ENCODE measurements at regions not wholly inside any gene's neighbourhood (a gene's known extent, or its start where the extent isn't known, plus 50 kb on each side); places are given as distances from the start of the nearest gene placed in this dataset.

- no peak overlapping the region for H3K4me3 ChIP-seq (ENCODE audit: low read depth, low read length)
Observed at GRCh38 chr9:109593612-109594011, 95.5 kb upstream of the PTPN3 start.

GRCh38 chr9:109597496-109597895, 99.4 kb upstream of the PTPN3 start:
- no peak overlapping the region for H3K4me3 ChIP-seq (ENCODE audit: low read depth, low read length)

- no peak overlapping the region for H3K4me3 ChIP-seq (ENCODE audit: low read depth, low read length)
Observed at GRCh38 chr9:109599131-109599530, 101.0 kb upstream of the PTPN3 start.

- no peak overlapping the region for H3K4me3 ChIP-seq (ENCODE audit: low read depth, low read length)
Observed at GRCh38 chr9:109599711-109600110, 101.6 kb upstream of the PTPN3 start.

- no peak overlapping the region for H3K4me3 ChIP-seq (ENCODE audit: low read depth, low read length)
Observed at GRCh38 chr9:109600142-109600541, 102.0 kb upstream of the PTPN3 start.

GRCh38 chr9:109601181-109601580, 103.1 kb upstream of the PTPN3 start:
- H3K4me3 ChIP-seq (ENCODE audit: low read depth, low read length): no peak overlapping the region

- no peak overlapping the region for H3K4me3 ChIP-seq (ENCODE audit: low read depth, low read length)
Observed at GRCh38 chr9:109602987-109603386, 104.9 kb upstream of the PTPN3 start.

GRCh38 chr9:109604131-109604530, 106.0 kb upstream of the PTPN3 start:
- H3K4me3 ChIP-seq (ENCODE audit: low read depth, low read length): no peak overlapping the region

GRCh38 chr9:109604781-109605180, 106.7 kb upstream of the PTPN3 start:
- no peak overlapping the region for H3K4me3 ChIP-seq (ENCODE audit: low read depth, low read length)

- no peak overlapping the region for H3K4me3 ChIP-seq (ENCODE audit: low read depth, low read length)
Observed at GRCh38 chr9:109609060-109609459, 111.0 kb upstream of the PTPN3 start.

GRCh38 chr9:109616571-109617120, 118.5 kb upstream of the PTPN3 start:
- no peak overlapping the region for H3K4me3 ChIP-seq (ENCODE audit: low read depth, low read length)

- no peak overlapping the region for H3K4me3 ChIP-seq (ENCODE audit: low read depth, low read length)
Observed at GRCh38 chr9:109619310-109619709, 121.2 kb upstream of the PTPN3 start.

GRCh38 chr9:109624143-109624542, 126.0 kb upstream of the PTPN3 start:
- H3K4me3 ChIP-seq (ENCODE audit: low read depth, low read length): no peak overlapping the region

GRCh38 chr9:109624896-109625295, 126.8 kb upstream of the PTPN3 start:
- no peak overlapping the region for H3K4me3 ChIP-seq (ENCODE audit: low read depth, low read length)

- no peak overlapping the region for H3K4me3 ChIP-seq (ENCODE audit: low read depth, low read length)
Observed at GRCh38 chr9:109627042-109627441, 128.9 kb upstream of the PTPN3 start.

- H3K4me3 ChIP-seq (ENCODE audit: low read depth, low read length): no peak overlapping the region
Observed at GRCh38 chr9:109629615-109630014, 131.5 kb upstream of the PTPN3 start.

GRCh38 chr9:109632817-109633216, 134.7 kb upstream of the PTPN3 start:
- no peak overlapping the region for H3K4me3 ChIP-seq (ENCODE audit: low read depth, low read length)

- peak overlapping the region; percentile 31 for H3K4me3 ChIP-seq (ENCODE audit: low read depth, low read length)
Observed at GRCh38 chr9:109639674-109640579, 140.1 kb upstream of the PALM2AKAP2 start.

GRCh38 chr9:109640580-109641371, 139.2 kb upstream of the PALM2AKAP2 start:
- peak overlapping the region; percentile 31 for H3K4me3 ChIP-seq (ENCODE audit: low read depth, low read length)

GRCh38 chr9:109641372-109641659, 138.7 kb upstream of the PALM2AKAP2 start:
- H3K4me3 ChIP-seq (ENCODE audit: low read depth, low read length): no peak overlapping the region

GRCh38 chr9:109652112-109652511, 127.9 kb upstream of the PALM2AKAP2 start:
- H3K4me3 ChIP-seq (ENCODE audit: low read depth, low read length): no peak overlapping the region

GRCh38 chr9:109652971-109653370, 127.0 kb upstream of the PALM2AKAP2 start:
- H3K4me3 ChIP-seq (ENCODE audit: low read depth, low read length): no peak overlapping the region
